GM21786 (cell line): ENCODE measurements at regions not wholly inside any gene's neighbourhood (a gene's known extent, or its start where the extent isn't known, plus 50 kb on each side); places are given as distances from the start of the nearest gene placed in this dataset.

Experiments used
- ATAC-seq: cut with Tn5 transposase; IDR thresholded peaks from one replicate; pipeline ENCODE4 v1.9.1; 2021; ENCODE audit not compliant: unreplicated experiment

DNA sequence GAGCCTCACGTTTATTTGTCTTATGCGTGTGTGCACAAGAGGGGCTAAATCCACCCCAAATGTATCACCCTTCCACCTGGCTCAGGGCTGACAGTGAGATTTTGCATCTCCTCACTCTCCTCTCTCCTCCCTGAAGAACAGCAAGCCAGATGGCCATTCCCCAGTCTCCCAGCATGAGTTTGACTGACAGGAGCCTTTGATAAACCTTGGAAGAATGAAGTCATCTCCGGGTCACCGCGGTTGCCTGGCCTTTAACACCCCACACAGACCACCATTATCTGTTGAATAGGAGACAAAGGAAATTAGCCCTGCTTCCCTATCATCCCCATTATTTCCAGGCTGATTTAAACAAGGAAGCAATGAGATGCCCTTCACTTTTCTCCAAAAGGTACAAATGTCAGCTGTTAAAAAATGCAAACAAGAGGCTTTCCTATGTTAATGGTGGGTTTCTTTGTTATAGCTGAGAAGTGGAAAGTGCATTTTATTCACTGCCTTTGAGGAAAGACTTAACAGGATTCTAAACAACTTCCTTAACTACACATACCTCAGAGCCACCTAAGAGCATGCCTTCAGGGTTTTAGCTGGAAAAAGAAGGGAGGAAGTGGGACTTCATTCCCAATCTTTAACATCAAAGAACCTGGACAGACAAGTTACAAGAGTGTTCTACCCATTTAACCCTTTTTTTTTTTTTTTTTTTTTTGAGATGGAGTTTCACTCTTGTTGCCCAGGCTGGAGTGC, 524.8 kb upstream of the ID4 start:
- no peak for ATAC-seq

DNA sequence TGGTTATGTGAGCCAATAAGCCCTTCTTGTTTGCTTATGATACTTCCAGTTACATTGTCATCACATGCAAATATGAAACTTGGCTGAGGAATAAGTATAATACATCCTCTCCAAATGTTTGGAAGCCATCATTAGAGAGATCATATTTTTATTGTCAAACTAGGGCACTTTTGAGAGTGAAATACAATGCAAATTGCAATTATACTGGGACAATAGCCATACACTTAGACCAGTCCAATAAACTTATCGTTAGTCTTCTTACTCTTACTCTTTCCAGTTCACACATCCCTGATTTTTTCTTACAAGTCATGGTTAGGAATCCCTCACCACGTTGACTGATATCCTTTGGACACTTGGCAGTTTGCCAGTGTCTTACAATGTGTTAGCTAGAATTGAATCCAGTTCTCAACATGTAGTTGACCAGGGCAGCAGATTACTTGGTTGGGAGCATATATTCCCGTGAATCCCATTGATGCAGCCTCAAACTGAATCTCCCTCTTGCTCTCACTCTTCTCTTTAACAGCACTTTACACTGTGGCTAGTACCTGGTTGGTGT, 519.7 kb upstream of the ID4 start:
- ATAC-seq, result no peak

DNA sequence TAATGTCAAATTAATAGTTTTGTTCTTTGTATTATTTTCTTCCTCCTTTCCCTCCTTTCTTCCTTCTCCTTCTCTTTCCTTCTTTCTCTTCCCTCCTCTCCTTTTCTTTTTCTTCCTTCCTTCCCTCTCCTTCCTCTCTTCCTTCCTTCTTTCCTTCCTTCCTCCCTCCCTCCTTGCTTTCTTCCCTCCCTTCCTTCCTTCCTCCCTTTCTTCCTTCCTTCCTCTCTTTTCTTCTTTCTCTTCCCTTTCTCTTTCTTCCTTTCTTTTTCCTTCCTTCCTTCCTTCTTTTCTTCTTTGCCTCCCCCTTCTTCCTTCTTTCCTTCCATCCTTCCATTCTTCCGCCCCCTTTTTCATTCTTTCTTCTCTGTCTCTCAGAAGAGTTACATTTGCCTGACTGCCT, 518.2 kb upstream of the ID4 start:
- no peak for ATAC-seq

DNA sequence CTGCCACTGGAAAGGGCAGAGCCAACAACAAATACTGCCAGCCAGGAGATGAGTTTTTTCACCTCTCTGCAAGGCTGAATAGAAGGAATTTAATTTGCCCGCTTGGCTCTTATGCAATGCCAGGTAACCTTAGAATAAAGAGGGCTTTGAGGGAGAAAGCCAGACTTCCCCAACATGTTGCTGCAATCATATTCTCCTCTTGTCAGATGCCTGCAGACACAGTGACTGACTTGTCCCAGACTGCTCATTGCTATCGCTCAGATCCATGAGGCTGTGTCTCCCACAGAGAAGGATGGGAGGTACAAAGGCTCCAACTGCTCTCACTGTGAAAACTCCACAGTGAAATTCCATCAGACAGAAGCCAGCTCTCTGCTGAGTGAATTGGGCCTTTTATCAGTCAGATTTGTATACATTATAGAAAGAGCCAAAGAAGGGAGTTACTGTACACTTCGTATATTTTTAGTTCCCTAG, 517.0 kb upstream of the ID4 start:
- no peak for ATAC-seq

DNA sequence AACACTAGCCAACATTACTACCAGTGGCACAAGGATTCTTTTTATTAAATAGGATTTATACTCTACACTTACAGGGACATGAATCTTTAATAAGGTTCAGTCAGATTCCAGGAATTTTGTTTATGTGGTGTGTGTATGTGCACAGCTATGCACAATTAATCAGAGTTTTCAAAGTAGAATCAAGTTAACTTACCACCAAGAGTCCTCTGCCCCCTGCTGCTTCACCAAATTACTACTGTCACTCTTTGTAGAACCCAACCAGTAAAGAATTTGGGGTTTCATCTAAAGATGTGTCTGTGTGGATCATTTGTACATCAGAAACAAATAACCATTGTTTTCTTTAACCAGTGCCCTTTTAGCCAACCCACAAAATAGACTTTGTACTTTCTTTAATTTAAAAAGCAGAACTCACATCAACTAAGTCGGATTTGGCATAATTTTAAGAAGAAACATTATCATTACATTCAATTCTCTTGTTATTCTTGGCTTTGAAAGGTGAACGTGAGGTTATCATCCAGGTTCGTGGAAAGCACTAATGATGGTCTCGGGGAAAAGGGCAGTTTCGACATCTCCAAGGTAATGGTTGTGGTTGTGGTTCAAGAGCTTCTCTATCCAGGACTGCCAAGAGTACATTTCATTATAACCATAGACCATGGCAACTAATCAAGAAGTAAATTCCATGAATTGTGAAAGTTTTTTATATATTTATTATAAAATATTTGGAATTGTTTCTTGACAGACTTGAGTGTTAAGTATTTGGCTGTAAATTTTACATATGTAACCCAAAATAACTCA, 514.3 kb upstream of the ID4 start:
- ATAC-seq, result no peak

DNA sequence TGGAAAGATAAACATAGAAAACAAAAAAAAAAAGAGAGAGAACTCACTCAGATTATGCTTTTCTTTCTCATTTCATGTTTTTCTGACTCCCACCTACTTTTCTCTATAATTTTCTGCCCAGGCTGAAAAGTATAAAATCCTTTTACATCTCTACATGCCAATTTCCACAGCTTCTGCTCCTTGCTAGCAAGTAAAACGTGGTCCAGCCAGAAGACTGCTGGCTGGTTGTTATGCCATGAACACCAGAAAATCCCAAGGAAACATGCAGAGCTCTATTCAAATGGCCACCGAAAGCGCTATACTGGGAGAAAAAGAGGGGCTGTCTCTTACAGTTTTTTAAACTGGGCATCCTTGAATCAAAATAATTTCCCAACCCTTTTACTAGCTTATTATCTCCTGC, 512.8 kb upstream of the ID4 start:
- no peak for ATAC-seq

DNA sequence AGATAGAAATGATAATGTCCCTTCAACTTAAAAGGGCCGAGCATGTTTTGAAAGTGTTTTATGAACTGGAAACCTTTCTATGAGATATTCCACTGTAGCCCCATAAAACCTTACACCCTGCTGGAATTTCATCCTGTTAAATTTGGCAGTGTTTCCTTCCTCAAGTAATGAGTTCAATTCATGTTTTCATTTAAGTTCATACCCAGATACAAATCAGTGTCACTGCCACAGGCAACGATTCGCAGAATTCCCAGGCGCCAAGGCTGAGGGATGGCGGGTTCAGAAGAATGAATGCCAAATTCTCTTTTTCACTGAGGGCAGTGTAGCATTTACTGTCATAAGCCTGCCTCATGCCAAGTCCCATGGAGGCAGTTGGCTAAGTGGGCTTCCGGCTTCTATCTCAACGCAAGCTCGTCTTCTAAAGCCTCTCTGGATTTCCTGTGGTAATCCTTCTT, 511.8 kb upstream of the ID4 start:
- no peak for ATAC-seq

DNA sequence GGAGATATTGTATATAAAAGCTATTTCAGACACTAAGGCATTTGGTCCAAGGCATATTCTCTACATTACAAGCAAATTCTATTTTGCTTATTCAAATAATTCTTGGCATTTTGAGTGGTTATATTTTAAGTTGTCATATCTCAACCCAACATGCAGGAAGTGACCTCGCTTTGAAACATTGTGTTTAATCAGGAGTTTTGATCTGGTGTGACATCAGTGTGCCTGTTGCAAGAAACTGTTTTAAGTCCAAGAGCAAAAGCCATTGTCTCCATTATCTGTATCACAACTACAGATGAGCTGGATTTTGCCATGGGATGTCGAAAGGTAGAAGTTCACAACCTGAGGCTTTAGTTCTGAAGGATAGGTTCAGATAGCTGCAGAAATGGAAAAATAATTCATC, 509.9 kb upstream of the ID4 start:
- no peak for ATAC-seq

DNA sequence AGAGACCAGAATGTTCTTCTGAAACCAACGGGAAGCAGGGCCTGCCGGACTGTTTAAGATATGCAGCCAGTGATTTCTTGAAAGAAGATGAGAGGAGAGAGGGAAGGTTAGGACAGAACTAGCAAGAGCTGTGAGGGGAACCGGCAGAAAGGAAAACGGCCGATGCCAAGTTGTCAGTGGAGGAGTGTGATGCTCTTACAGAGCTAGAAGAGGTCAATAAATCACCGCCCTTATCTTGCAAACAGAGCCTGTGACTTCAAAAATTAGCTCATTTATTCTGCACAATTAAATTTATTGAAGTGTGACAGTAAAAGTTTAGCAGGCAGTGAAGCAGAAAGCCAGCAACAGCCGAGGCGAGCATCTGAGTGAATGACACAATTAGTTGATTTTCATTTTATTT, 509.5 kb upstream of the ID4 start:
- no peak for ATAC-seq

DNA sequence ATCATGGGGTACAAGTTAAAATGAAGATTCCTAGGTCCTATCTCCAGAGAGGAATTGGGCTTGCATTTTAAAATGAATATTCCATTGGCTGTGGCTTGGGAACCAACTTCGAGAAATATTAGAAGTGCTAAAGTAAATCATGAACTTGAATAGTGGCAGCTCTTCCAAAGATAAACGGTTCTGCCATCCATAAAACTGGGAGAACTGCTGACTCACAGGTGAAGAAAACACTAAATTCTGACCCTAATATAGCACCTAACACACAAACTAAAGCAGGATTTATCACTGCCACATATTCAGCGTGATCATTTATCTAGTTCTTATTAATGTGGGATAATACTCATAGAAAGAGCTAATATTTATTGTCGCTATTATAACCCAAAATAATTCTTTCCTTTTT, 508.1 kb upstream of the ID4 start:
- no peak for ATAC-seq

DNA sequence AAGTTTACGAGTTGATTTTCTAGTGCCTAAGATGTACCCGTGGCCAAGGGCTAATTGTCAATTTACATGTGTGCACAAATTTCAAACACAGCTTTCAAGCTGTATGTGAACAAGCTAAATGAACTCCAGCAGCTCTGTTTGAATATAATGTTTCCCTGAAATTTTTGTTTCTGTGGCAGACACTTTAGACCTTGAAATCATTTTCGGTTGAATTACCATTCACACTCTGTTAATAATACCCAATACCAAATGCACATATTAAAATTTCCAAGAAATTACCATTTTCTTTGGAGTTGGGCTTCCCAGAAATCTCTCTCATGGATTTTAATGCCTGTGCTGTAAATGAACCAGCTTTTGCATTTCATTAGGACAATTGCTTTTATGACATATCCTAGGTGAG, 506.1 kb upstream of the ID4 start:
- ATAC-seq, result no peak

DNA sequence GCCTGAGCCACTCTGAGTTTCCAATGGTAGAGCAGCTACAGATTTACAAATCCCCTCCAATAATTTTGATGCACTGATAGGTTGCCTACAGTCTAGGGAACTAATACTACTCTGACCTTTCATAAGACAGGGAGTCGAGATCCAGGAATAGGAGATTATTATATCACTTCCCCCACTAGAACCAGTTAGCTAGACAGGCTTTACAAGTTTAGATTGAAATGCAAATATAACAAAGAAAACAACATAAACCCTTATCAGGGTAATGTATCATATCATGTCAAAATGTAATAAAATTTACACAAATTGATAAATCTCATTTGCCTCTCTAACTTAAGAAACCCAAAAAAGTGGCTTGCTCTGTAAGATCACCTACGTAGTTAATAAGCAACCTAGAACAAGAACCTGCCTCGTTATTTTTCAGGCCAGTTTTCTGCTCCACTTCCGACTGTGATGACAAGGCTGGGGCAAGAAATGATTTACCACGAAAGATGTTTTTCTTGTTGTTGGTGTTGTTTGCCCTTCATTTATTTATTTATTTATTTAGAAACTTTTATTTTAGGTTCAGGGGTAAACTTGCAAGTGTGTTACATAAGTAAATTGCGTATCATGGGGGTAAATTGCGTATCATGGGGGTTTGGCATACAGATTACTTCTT, 504.2 kb upstream of the ID4 start:
- no peak for ATAC-seq

DNA sequence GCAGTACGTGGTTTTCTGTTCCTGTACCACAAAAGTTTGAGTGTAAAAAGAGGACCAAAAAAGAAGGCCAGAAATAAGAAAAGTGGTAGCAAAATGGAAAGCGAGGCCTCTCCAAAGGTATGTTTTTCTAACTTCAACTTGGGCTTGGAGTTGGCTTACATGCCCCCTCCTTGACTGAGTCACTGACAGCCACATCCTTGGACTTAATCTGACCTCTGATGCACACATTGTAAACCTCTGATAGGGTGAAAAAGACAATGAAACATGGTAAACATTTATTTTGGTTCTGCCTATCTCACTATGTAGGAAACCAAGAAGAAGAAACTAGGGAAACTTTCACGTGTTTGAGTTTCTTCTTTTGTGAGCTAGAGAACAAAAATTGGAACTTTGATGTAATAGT, 503.2 kb upstream of the ID4 start:
- ATAC-seq, result no peak

DNA sequence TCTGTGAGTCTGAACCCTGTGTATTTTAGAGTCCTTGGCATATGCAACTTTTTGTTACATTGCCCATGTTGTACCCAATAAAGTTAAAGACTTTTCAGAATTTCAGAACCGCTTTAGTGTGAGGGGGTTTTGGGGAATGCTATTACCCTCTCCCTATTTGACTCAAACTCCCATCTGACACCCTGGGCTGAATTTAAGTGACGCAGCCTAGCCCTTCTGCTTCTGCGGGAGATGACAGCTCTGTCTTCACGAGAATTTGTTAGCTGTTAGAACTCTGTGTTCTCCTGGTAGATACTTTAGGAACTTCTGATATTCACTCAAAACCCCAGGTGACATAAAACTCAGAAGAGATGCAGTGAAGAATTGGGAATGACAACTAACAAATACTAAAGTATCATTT, 500.6 kb upstream of the ID4 start:
- ATAC-seq, result no peak

DNA sequence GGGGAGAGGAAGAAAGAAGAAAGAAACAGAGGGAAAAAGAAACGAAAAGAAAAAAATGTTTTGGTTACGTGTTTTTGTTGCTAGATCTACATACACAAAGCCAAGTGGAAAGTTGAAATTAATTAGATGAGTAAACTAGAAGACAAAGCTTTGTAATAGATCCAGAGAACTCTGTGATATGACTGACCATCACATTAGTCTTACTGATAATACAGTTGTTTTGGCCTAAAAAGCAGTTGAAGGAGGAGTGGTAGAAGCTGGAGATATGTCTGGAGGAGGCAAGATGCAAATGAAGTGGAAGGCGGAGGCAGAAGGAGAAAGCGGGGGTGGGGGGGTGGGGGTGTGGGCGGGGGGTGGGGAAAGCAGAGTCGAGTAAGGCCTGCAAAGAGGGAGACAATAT, 500.1 kb upstream of the ID4 start:
- no peak for ATAC-seq

DNA sequence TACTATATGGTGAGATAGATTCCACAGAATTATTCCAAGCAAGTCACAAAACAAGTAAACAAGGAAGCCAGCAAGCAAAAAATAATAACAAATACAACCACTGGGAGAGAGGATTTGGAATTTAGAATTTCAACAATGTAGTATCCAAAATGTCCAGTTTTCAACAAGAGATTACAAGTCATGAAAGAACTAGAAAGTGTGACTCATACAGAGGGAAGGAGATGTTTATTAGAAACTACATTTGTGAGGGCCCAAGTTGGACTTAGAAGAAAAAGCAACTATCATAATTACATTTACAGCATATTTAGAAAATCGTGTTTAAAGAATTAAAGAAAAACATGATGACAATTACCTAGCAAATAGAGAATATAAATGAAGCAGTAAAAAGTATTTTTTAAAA, 494.6 kb upstream of the ID4 start:
- ATAC-seq, result no peak

DNA sequence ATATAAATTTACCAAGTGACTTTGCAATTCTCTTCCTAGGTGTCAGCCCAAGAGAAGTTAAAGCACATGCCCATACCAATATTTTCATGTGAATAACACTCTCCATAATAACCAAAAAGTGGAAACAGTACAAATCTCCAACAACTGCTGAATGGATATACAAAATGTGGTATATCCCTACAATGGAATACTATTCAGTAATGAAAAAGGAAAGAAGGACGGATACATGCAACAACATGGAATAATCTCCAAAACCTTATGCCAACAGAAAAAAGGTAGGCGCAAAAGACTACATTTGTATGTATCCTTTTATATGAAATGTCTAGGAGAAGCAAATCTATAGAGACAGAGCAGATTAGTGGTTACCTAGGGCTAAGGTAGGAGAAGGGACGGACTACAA, 487.7 kb upstream of the ID4 start:
- no peak for ATAC-seq

DNA sequence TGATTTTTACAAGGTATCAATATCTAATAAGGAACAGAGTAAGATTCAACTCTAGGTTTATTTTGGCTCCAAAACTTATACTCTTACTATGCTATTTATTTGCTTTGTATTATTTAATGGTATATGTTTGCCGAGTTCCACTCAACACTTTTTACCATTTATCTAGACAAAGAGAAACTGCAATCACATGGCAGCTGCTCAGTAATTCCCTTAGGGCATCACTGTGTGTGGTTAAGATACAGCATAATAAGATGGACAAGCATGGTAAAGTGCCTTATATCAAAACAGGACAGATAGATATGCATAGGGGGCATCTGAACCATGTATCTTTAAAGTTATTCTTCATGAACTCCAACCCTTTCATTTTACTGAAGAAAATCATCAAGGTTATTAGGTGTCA, 483.0 kb upstream of the ID4 start:
- no peak for ATAC-seq

DNA sequence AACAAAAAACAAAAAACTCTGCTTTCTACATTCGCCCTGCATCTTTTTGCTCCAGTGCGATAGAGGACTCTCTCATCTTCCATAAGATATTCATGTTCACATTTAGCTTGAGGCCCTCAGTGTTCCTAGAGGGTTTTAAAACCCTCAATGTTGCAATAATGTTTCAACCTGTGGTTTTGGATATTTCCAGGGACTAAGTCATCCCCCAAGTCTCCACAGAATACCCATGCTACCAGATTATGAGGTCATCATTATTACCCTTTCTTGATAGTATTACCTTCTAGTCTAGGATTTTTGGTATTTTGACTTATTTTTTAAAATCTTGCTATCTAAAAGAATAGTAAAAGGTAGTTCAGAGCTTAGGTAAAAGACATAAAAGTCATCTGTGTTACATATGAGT, 480.5 kb upstream of the ID4 start:
- no peak for ATAC-seq

DNA sequence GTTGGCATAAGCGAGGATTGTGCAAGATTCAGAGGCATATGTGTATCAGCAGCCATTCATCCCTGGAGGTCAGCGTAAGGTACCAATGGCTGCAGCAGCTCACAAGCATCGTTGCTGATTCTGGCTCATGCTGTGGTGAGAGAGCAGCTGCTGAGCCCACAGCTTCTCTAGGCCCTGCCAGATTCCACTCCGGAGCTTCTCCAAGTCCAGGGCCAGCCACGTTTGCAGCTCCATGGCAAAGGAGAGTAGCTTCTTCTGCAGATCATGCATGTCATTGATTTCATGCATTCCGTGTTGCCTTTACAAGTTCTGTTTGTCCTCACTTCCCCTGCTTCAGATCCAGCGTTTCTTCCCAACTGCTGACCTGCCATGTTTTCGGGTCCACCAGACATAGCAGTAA, 474.8 kb upstream of the ID4 start:
- no peak for ATAC-seq

DNA sequence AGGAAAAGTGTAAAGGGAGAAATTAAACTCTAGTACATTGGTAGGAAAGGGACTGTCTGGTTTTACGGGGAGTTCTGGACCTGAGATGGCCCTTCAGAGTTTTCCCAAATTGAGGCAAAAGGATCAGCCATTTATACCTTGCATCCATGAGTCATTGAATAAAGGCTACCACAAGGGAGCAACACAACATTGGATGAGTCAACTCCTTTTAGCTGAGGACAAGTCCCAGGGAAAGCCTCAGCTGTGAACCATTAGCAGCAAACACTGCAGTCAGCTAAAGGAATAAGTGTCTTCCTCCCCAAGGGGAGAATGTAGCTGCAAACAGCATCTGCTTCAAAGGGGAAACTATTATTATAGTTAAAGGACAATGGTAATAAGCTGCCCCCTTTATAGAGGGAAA, 468.7 kb upstream of the ID4 start:
- ATAC-seq, result no peak

DNA sequence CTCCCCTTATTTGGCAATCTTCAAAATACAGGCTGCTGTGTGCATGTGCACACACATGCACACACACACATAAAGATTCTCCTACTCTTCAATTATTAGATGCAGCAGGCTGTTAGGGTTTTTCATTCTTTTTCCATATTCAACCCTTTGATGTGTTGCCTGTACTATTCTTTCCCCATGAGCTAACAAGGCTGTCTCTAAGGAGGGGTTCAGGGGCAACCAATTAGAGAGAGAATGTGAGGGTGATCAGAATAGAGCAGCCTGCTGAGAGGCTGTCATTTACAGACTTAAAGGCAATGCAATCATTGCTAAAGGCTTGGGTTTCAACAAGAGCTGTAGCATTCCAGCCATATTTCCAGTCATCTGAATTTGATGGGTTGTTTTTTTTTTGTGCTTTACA, 467.4 kb upstream of the ID4 start:
- ATAC-seq, result no peak
